GM18868 (cell line): ENCODE measurements at regions not wholly inside any gene's neighbourhood (a gene's known extent, or its start where the extent isn't known, plus 50 kb on each side); places are given as distances from the start of the nearest gene placed in this dataset.
A peak's percentile ranks its signal among the peaks of the same experiment; 100 is the strongest.
"Not testable (repeated sequence)": the region's sequence is repeated elsewhere in the genome, so short reads cannot be mapped to it uniquely, and the experiment has no call there.

Experiments
- ATAC-seq: cut with Tn5 transposase; IDR thresholded peaks from one replicate; pipeline ENCODE4 v1.9.1; 2021; ENCODE audit warnings: mild to moderate bottlenecking, moderate library complexity; ENCODE audit not compliant: unreplicated experiment

GRCh38 chr15:46088486-46089445 lies 453.9 kb downstream of the SQOR start:
- ATAC-seq, result no peak

GRCh38 chr15:46089467-46089935 lies 454.7 kb downstream of the SQOR start:
- no peak for ATAC-seq

GRCh38 chr15:46091860-46092450 lies 457.1 kb downstream of the SQOR start:
- ATAC-seq, result peak; percentile 39

- ATAC-seq, result not testable (repeated sequence)
Observed at GRCh38 chr15:46098006-46098405, 463.2 kb downstream of the SQOR start.

- ATAC-seq, result no peak
Observed at GRCh38 chr15:46110755-46111154, 475.9 kb downstream of the SQOR start.

- ATAC-seq, result no peak
Observed at GRCh38 chr15:46111730-46112129, 476.9 kb downstream of the SQOR start.

- ATAC-seq, result no peak
Observed at GRCh38 chr15:46117071-46117470, 482.2 kb downstream of the SQOR start.

- peak; percentile 46 for ATAC-seq
Observed at GRCh38 chr15:46120713-46121112, 485.9 kb downstream of the SQOR start.

- ATAC-seq, result no peak
Observed at GRCh38 chr15:46121441-46121840, 486.6 kb downstream of the SQOR start.

GRCh38 chr15:46126581-46126980 lies 491.8 kb downstream of the SQOR start:
- no peak for ATAC-seq

- ATAC-seq, result no peak
Observed at GRCh38 chr15:46127361-46127874, 492.6 kb downstream of the SQOR start.

- no peak for ATAC-seq
Observed at GRCh38 chr15:46129145-46129544, 494.3 kb downstream of the SQOR start.

- no peak for ATAC-seq
Observed at GRCh38 chr15:46131876-46132275, 497.0 kb downstream of the SQOR start.

GRCh38 chr15:46137443-46137842 lies 502.6 kb downstream of the SQOR start:
- ATAC-seq, result no peak

- no peak for ATAC-seq
Observed at GRCh38 chr15:46146002-46146401, 511.2 kb downstream of the SQOR start.

- no peak for ATAC-seq
Observed at GRCh38 chr15:46146915-46147314, 512.1 kb downstream of the SQOR start.

- ATAC-seq, result no peak
Observed at GRCh38 chr15:46151786-46152185, 517.0 kb downstream of the SQOR start.

- no peak for ATAC-seq
Observed at GRCh38 chr15:46166750-46167149, 531.9 kb downstream of the SQOR start.

- ATAC-seq, result no peak
Observed at GRCh38 chr15:46170326-46170725, 535.5 kb downstream of the SQOR start.

GRCh38 chr15:46174122-46174521 lies 539.3 kb downstream of the SQOR start:
- no peak for ATAC-seq

- ATAC-seq, result no peak
Observed at GRCh38 chr15:46177219-46177618, 542.4 kb downstream of the SQOR start.

GRCh38 chr15:46178138-46178537 lies 543.3 kb downstream of the SQOR start:
- no peak for ATAC-seq
